ENCODE measurements at regions not wholly inside any gene's neighbourhood (a gene's known extent, or its start where the extent isn't known, plus 50 kb on each side); places are given as distances from the start of the nearest gene placed in this dataset.
"Not testable (repeated sequence)": the region's sequence is repeated elsewhere in the genome, so short reads cannot be mapped to it uniquely, and the experiment has no call there.

- DNase-seq (ENCODE audit: low read depth, low spot score); H4K20me1 ChIP-seq (replicated peaks; ENCODE audit: control insufficient read depth, extremely low read depth, insufficient read depth, low read length); H2AFZ ChIP-seq (ENCODE audit: low read depth, low read length); H3K36me3 ChIP-seq (ENCODE audit: control insufficient read depth in 2 of 2, extremely low read depth in 1 of 2, insufficient read depth in 2 of 2, low read length in 2 of 2); H3K79me2 ChIP-seq (ENCODE audit: control insufficient read depth, insufficient read depth, low read length); H3K27ac ChIP-seq (ENCODE audit: insufficient read depth, low read depth, low read length); FAIRE-seq; H3K4me3 ChIP-seq (replicated peaks in 1 of 3; ENCODE audit: insufficient read depth in 1 of 3, low read depth in 1 of 3, low read length in 3 of 3); CTCF ChIA-PET; dilution Hi-C loops (cut with MboI; ENCODE audit: extremely low pct_ligation_motif_present, low sequenced_read_pairs); H3K9me1 ChIP-seq (replicated peaks; ENCODE audit: control insufficient read depth, extremely low read depth, insufficient read depth, low read length); H3K9ac ChIP-seq (replicated peaks; ENCODE audit: extremely low read depth, insufficient read depth, low read length); POLR2A ChIA-PET; intact Hi-C loops (cut with micrococcal nuclease); H3K4me1 ChIP-seq (ENCODE audit: control insufficient read depth, extremely low read depth, insufficient read depth, low read length); H3K27me3 ChIP-seq (ENCODE audit: control insufficient read depth in 2 of 2, insufficient read depth in 2 of 2, low read length in 2 of 2); H3K9me3 ChIP-seq (replicated peaks; ENCODE audit: control insufficient read depth, insufficient read depth, low read length); BruUV-seq (replicated peaks); H3K4me2 ChIP-seq (ENCODE audit: insufficient read depth, low read length): not testable (repeated sequence)
These were observed 96.9 kb downstream of the UNC93B1 start for GRCh38 chr11:67906969-67907368.

GRCh38 chr11:67899462-67899861 lies 104.4 kb downstream of the UNC93B1 start:
- intact Hi-C loops (cut with micrococcal nuclease); CTCF ChIA-PET; H3K79me2 ChIP-seq (ENCODE audit: control insufficient read depth, insufficient read depth, low read length); H3K4me2 ChIP-seq (ENCODE audit: insufficient read depth, low read length); H3K9me1 ChIP-seq (replicated peaks; ENCODE audit: control insufficient read depth, extremely low read depth, insufficient read depth, low read length); H3K4me3 ChIP-seq (replicated peaks in 1 of 3; ENCODE audit: insufficient read depth in 1 of 3, low read depth in 1 of 3, low read length in 3 of 3); H3K4me1 ChIP-seq (ENCODE audit: control insufficient read depth, extremely low read depth, insufficient read depth, low read length); H3K9me3 ChIP-seq (replicated peaks; ENCODE audit: control insufficient read depth, insufficient read depth, low read length); H3K36me3 ChIP-seq (ENCODE audit: control insufficient read depth in 2 of 2, extremely low read depth in 1 of 2, insufficient read depth in 2 of 2, low read length in 2 of 2); POLR2A ChIA-PET; H4K20me1 ChIP-seq (replicated peaks; ENCODE audit: control insufficient read depth, extremely low read depth, insufficient read depth, low read length); H3K9ac ChIP-seq (replicated peaks; ENCODE audit: extremely low read depth, insufficient read depth, low read length); BruUV-seq (replicated peaks); dilution Hi-C loops (cut with MboI; ENCODE audit: extremely low pct_ligation_motif_present, low sequenced_read_pairs); H2AFZ ChIP-seq (ENCODE audit: low read depth, low read length); H3K27ac ChIP-seq (ENCODE audit: insufficient read depth, low read depth, low read length); H3K27me3 ChIP-seq (ENCODE audit: control insufficient read depth in 2 of 2, insufficient read depth in 2 of 2, low read length in 2 of 2); DNase-seq (ENCODE audit: low read depth, low spot score); FAIRE-seq: not testable (repeated sequence)

- H3K4me1 ChIP-seq (ENCODE audit: control insufficient read depth, extremely low read depth, insufficient read depth, low read length); dilution Hi-C loops (cut with MboI; ENCODE audit: extremely low pct_ligation_motif_present, low sequenced_read_pairs); DNase-seq (ENCODE audit: low read depth, low spot score); H3K27ac ChIP-seq (ENCODE audit: insufficient read depth, low read depth, low read length); BruUV-seq (replicated peaks); H3K9ac ChIP-seq (replicated peaks; ENCODE audit: extremely low read depth, insufficient read depth, low read length); H3K4me2 ChIP-seq (ENCODE audit: insufficient read depth, low read length); H3K27me3 ChIP-seq (ENCODE audit: control insufficient read depth in 2 of 2, insufficient read depth in 2 of 2, low read length in 2 of 2); intact Hi-C loops (cut with micrococcal nuclease); H3K9me1 ChIP-seq (replicated peaks; ENCODE audit: control insufficient read depth, extremely low read depth, insufficient read depth, low read length); H3K79me2 ChIP-seq (ENCODE audit: control insufficient read depth, insufficient read depth, low read length); H3K36me3 ChIP-seq (ENCODE audit: control insufficient read depth in 2 of 2, extremely low read depth in 1 of 2, insufficient read depth in 2 of 2, low read length in 2 of 2); POLR2A ChIA-PET; H4K20me1 ChIP-seq (replicated peaks; ENCODE audit: control insufficient read depth, extremely low read depth, insufficient read depth, low read length); FAIRE-seq; CTCF ChIA-PET; H2AFZ ChIP-seq (ENCODE audit: low read depth, low read length); H3K9me3 ChIP-seq (replicated peaks; ENCODE audit: control insufficient read depth, insufficient read depth, low read length); H3K4me3 ChIP-seq (replicated peaks in 1 of 3; ENCODE audit: insufficient read depth in 1 of 3, low read depth in 1 of 3, low read length in 3 of 3): not testable (repeated sequence)
These were observed 110.4 kb downstream of the UNC93B1 start for GRCh38 chr11:67893487-67893886.

GRCh38 chr11:67889646-67890045 lies 114.3 kb downstream of the UNC93B1 start:
- H3K27ac ChIP-seq (ENCODE audit: insufficient read depth, low read depth, low read length); CTCF ChIA-PET; POLR2A ChIA-PET; H3K79me2 ChIP-seq (ENCODE audit: control insufficient read depth, insufficient read depth, low read length); H3K36me3 ChIP-seq (ENCODE audit: control insufficient read depth in 2 of 2, extremely low read depth in 1 of 2, insufficient read depth in 2 of 2, low read length in 2 of 2); intact Hi-C loops (cut with micrococcal nuclease); H3K4me2 ChIP-seq (ENCODE audit: insufficient read depth, low read length); H3K4me3 ChIP-seq (replicated peaks in 1 of 3; ENCODE audit: insufficient read depth in 1 of 3, low read depth in 1 of 3, low read length in 3 of 3); H3K27me3 ChIP-seq (ENCODE audit: control insufficient read depth in 2 of 2, insufficient read depth in 2 of 2, low read length in 2 of 2); FAIRE-seq; H2AFZ ChIP-seq (ENCODE audit: low read depth, low read length); H4K20me1 ChIP-seq (replicated peaks; ENCODE audit: control insufficient read depth, extremely low read depth, insufficient read depth, low read length); DNase-seq (ENCODE audit: low read depth, low spot score); H3K9me1 ChIP-seq (replicated peaks; ENCODE audit: control insufficient read depth, extremely low read depth, insufficient read depth, low read length); dilution Hi-C loops (cut with MboI; ENCODE audit: extremely low pct_ligation_motif_present, low sequenced_read_pairs); H3K9ac ChIP-seq (replicated peaks; ENCODE audit: extremely low read depth, insufficient read depth, low read length); H3K4me1 ChIP-seq (ENCODE audit: control insufficient read depth, extremely low read depth, insufficient read depth, low read length); H3K9me3 ChIP-seq (replicated peaks; ENCODE audit: control insufficient read depth, insufficient read depth, low read length); BruUV-seq (replicated peaks): not testable (repeated sequence)
